Breast epithelium (tissue), 3 donors: ENCODE measurements at regions not wholly inside any gene's neighbourhood (a gene's known extent, or its start where the extent isn't known, plus 50 kb on each side); places are given as distances from the start of the nearest gene placed in this dataset.

ENCODE experiments used
- CTCF ChIP-seq, 3 donors: fragments of 450-650 bp; IDR thresholded peaks; one replicate each; pipeline ENCODE4 v1.5.1; 2016 to 2017; ENCODE audit warnings: antibody characterized with exemption in 3 of 3, mild to moderate bottlenecking in 3 of 3, moderate library complexity in 3 of 3
- POLR2A ChIP-seq: fragments of 450-650 bp; IDR thresholded peaks from one replicate; pipeline ENCODE4 v1.6.1; 2016; ENCODE audit warnings: antibody characterized with exemption, mild to moderate bottlenecking, moderate library complexity
- POLR2AphosphoS5 ChIP-seq, 3 donors: sonication (generic); formaldehyde crosslinking; IDR thresholded peaks; one replicate each; pipeline ENCODE4 v1.6.1; 2017; ENCODE audit warnings: antibody characterized with exemption in 3 of 3

GRCh38 chr20:11020712-11021111 is 346.9 kb upstream of the JAG1 start:
- no peak for TF ChIP-seq CTCF (IDR thresholded peaks at IDR 0.05)
- no peak for TF ChIP-seq POLR2A
- TF ChIP-seq POLR2AphosphoS5 (IDR thresholded peaks at IDR 0.05) = no peak
